GM18951 (cell line): ENCODE measurements at regions not wholly inside any gene's neighbourhood (a gene's known extent, or its start where the extent isn't known, plus 50 kb on each side); places are given as distances from the start of the nearest gene placed in this dataset.

Experiments
- POLR2A ChIP-seq: IDR thresholded peaks from 4 replicates; pipeline ENCODE4 v1.6.1; 2011; ENCODE audit warnings: mild to moderate bottlenecking; ENCODE audit not compliant: insufficient read length, insufficient read depth; ENCODE audit errors: extremely low read depth
- in situ Hi-C: fragments of 300-500 bp; cut with MboI; formaldehyde crosslinking; loops from one replicate; pipeline ENCODE4 v1.12.0; 2022; ENCODE audit warnings: low sequenced_read_pairs, mixed read lengths, inconsistent platforms; ENCODE audit not compliant: unreplicated experiment

- in situ Hi-C loops = no loop called here
Measured at GRCh38 chr3:177731644-177732268, 534.5 kb upstream of the TBL1XR1 start.

GRCh38 chr3:177733233-177733632, 536.0 kb upstream of the TBL1XR1 start:
- TF ChIP-seq POLR2A = no peak
- in situ Hi-C loops = no loop called here

More at GRCh38 chr3:177731644-177732268, 534.5 kb upstream of the TBL1XR1 start:
- TF ChIP-seq POLR2A = no peak

- no peak for TF ChIP-seq POLR2A
- in situ Hi-C loops = no loop called here
Measured at GRCh38 chr3:177733936-177734335, 536.7 kb upstream of the TBL1XR1 start.

GRCh38 chr3:177735431-177735830, 538.1 kb upstream of the TBL1XR1 start:
- TF ChIP-seq POLR2A = no peak
- in situ Hi-C loops = no loop called here

GRCh38 chr3:177739461-177739860, 542.2 kb upstream of the TBL1XR1 start:
- no peak for TF ChIP-seq POLR2A
- in situ Hi-C loops = no loop called here

- in situ Hi-C loops = no loop called here
- TF ChIP-seq POLR2A = no peak
Measured at GRCh38 chr3:177740254-177740653, 543.0 kb upstream of the TBL1XR1 start.

GRCh38 chr3:177742273-177742672, 545.0 kb upstream of the TBL1XR1 start:
- no peak for TF ChIP-seq POLR2A
- in situ Hi-C loops = no loop called here

GRCh38 chr3:177743173-177743890, 546.0 kb upstream of the TBL1XR1 start:
- in situ Hi-C loops = no loop called here
- no peak for TF ChIP-seq POLR2A

- in situ Hi-C loops = no loop called here
- no peak for TF ChIP-seq POLR2A
Measured at GRCh38 chr3:177744873-177745606, 547.8 kb upstream of the TBL1XR1 start.

GRCh38 chr3:177745607-177746005, 548.3 kb upstream of the TBL1XR1 start:
- in situ Hi-C loops = no loop called here
- TF ChIP-seq POLR2A = no peak

- no peak for TF ChIP-seq POLR2A
- in situ Hi-C loops = no loop called here
Measured at GRCh38 chr3:177746337-177746933, 549.2 kb upstream of the TBL1XR1 start.

- in situ Hi-C loops = loop anchor here (25.0 kb wide), 1 partner anchor 688 kb away; no protein-coding TSS in a partner anchor
- TF ChIP-seq POLR2A = no peak
Measured at GRCh38 chr3:177749836-177750235, 552.6 kb upstream of the TBL1XR1 start.

GRCh38 chr3:177750436-177750835, 553.2 kb upstream of the TBL1XR1 start:
- no peak for TF ChIP-seq POLR2A
- in situ Hi-C loops = loop anchor here (25.0 kb wide), 1 partner anchor 688 kb away; no protein-coding TSS in a partner anchor
